Dermis microvascular lymphatic vessel endothelial cell (primary cell): ENCODE measurements at regions not wholly inside any gene's neighbourhood (a gene's known extent, or its start where the extent isn't known, plus 50 kb on each side); places are given as distances from the start of the nearest gene placed in this dataset.
"Not testable (repeated sequence)": the region's sequence is repeated elsewhere in the genome, so short reads cannot be mapped to it uniquely, and the experiment has no call there.

Experiments used
- DNase-seq, 2 donors: peaks; one replicate each; pipeline versions ENCODE4 v3.0.0 to v3.0.0-alpha.2; 2010; ENCODE audit warnings: low read depth in 2 of 2

GRCh38 chr10:3578682-3579081 lies 206.3 kb downstream of the KLF6 start:
- DNase-seq, result no peak

GRCh38 chr10:3578159-3578558 lies 206.8 kb downstream of the KLF6 start:
- DNase-seq, result no peak

- no peak for DNase-seq
Measured at GRCh38 chr10:3574451-3574850, 210.6 kb downstream of the KLF6 start.

- DNase-seq, result no peak
Measured at GRCh38 chr10:3573498-3573897, 211.5 kb downstream of the KLF6 start.

- DNase-seq, result peak; percentile 48 to 78
Measured at GRCh38 chr10:3571310-3571825, 213.6 kb downstream of the KLF6 start.

GRCh38 chr10:3570855-3571266 lies 214.1 kb downstream of the KLF6 start:
- peak; percentile 18 to 43 for DNase-seq

- DNase-seq, result no peak
Measured at GRCh38 chr10:3570131-3570729, 214.8 kb downstream of the KLF6 start.

GRCh38 chr10:3568983-3569382 lies 216.0 kb downstream of the KLF6 start:
- no peak for DNase-seq

GRCh38 chr10:3568392-3568791 lies 216.6 kb downstream of the KLF6 start:
- DNase-seq, result no peak

- no peak for DNase-seq
Measured at GRCh38 chr10:3567291-3567963, 217.6 kb downstream of the KLF6 start.

- DNase-seq, result no peak
Measured at GRCh38 chr10:3566627-3567026, 218.4 kb downstream of the KLF6 start.

- no peak for DNase-seq
Measured at GRCh38 chr10:3564346-3565002, 220.5 kb downstream of the KLF6 start.

GRCh38 chr10:3563298-3563697 lies 221.7 kb downstream of the KLF6 start:
- DNase-seq, result no peak

- not testable (repeated sequence) for DNase-seq
Measured at GRCh38 chr10:3560628-3561027, 224.4 kb downstream of the KLF6 start.

- no peak for DNase-seq
Measured at GRCh38 chr10:3559527-3559926, 225.5 kb downstream of the KLF6 start.

GRCh38 chr10:3559011-3559410 lies 226.0 kb downstream of the KLF6 start:
- DNase-seq, result no peak

GRCh38 chr10:3556191-3557017 lies 228.6 kb downstream of the KLF6 start:
- DNase-seq, result peak; percentile 41 to 47

- DNase-seq, result no peak
Measured at GRCh38 chr10:3554121-3554522, 230.9 kb downstream of the KLF6 start.

GRCh38 chr10:3552281-3552680 lies 232.7 kb downstream of the KLF6 start:
- DNase-seq, result no peak

GRCh38 chr10:3551761-3552160 lies 233.2 kb downstream of the KLF6 start:
- DNase-seq, result no peak

GRCh38 chr10:3549118-3549517 lies 235.9 kb downstream of the KLF6 start:
- DNase-seq, result no peak

GRCh38 chr10:3548702-3549101 lies 236.3 kb downstream of the KLF6 start:
- peak in 1 of 2 donors; percentile 19 for DNase-seq
